Upper lobe of right lung (tissue), 1 donor: ENCODE measurements at regions not wholly inside any gene's neighbourhood (a gene's known extent, or its start where the extent isn't known, plus 50 kb on each side); places are given as distances from the start of the nearest gene placed in this dataset.

Source experiments
- ATAC-seq: fragments of 200-7000 bp; cut with Tn5 transposase; one replicate; pipeline ENCODE4 v1.9.1; 2020; ENCODE audit warnings: mild to moderate bottlenecking, moderate library complexity
- DNase-seq: peaks from one replicate; pipeline ENCODE4 v3.0.0-alpha.2; 2020
- H3K27ac ChIP-seq: fragments of 200-600 bp; one replicate; pipeline ENCODE4 v1.8.0; 2022
- H3K27me3 ChIP-seq: fragments of 200-600 bp; one replicate; pipeline ENCODE4 v1.8.0; 2022; ENCODE audit warnings: mild to moderate bottlenecking
- H3K36me3 ChIP-seq: fragments of 200-600 bp; one replicate; pipeline ENCODE4 v1.8.0; 2022
- H3K4me1 ChIP-seq: fragments of 200-600 bp; one replicate; pipeline ENCODE4 v1.8.0; 2022
- H3K4me3 ChIP-seq: fragments of 200-600 bp; one replicate; pipeline ENCODE4 v1.8.0; 2022; ENCODE audit warnings: mild to moderate bottlenecking
- H3K9me3 ChIP-seq: fragments of 200-600 bp; one replicate; pipeline ENCODE4 v1.8.0; 2022
- intact Hi-C: fragments of 100-400 bp; cut with DNase I; formaldehyde crosslinking; loops from one replicate; pipeline ENCODE4 v1.11.0; 2022
- TF ChIP-seq, protein P1 (sequence below): fragments of 200-600 bp; IDR thresholded peaks from one replicate; pipeline ENCODE4 v1.8.0; 2022; ENCODE audit warnings: antibody characterized with exemption
- donor health status: DM: no; HTN: yes; CAD: no; lungs with severe emphysema.

DNA sequence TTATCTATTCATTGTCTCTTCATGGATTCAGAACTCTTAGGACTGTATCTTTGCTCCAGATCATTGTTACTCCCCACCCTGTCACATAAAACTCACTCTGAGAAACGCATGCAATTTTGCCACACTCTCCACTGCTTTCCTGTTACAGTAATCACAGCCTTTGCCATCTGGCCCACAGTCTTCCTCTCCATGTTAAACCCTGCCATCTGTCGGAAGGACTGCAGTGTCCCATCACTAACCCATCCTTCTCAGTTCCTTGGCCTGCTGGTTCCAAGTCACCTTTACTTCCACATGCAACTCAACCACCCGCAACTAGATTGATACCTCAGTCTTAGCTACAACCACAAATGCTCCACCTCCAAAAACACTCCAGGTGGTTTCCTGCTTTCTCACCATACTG, 308.7 kb upstream of the FAM241A start:
- intact Hi-C loops: no loop called here
- Histone ChIP-seq H3K4me1 (no peaks in the 10 kb centered on the region), H3K27me3 (no peaks in the 10 kb centered on the region), H3K36me3 (no peaks in the 10 kb centered on the region), H3K27ac (no peak overlapping the region), H3K9me3 (no peaks in the 10 kb centered on the region), H3K4me3 (no peak overlapping the region)
- no peak for DNase-seq
- TF ChIP-seq, protein P1, sequence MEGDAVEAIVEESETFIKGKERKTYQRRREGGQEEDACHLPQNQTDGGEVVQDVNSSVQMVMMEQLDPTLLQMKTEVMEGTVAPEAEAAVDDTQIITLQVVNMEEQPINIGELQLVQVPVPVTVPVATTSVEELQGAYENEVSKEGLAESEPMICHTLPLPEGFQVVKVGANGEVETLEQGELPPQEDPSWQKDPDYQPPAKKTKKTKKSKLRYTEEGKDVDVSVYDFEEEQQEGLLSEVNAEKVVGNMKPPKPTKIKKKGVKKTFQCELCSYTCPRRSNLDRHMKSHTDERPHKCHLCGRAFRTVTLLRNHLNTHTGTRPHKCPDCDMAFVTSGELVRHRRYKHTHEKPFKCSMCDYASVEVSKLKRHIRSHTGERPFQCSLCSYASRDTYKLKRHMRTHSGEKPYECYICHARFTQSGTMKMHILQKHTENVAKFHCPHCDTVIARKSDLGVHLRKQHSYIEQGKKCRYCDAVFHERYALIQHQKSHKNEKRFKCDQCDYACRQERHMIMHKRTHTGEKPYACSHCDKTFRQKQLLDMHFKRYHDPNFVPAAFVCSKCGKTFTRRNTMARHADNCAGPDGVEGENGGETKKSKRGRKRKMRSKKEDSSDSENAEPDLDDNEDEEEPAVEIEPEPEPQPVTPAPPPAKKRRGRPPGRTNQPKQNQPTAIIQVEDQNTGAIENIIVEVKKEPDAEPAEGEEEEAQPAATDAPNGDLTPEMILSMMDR: no peak
- ATAC-seq: no peak

DNA sequence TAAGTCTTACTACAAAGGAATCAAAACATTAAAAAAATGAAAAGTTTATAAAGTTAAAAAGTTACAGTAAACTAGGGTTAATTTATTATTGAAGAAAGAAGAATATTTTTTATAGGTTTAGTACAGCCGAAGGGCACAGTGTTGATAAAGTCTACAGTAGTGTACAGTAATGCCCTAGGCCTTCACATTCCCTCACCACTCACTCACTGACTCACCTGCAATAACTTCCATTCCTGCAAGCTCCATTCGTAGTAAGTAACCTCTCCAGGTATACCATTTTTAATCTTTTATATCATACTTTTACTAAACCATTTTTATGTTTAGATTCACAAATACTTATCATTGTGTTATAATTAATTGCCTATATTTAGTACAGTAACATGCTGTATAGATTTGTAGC, 307.5 kb upstream of the FAM241A start:
- no peaks in the 10 kb centered on the region for H3K9me3 ChIP-seq
- DNase-seq (no peak), ATAC-seq (no peak)
- H3K27ac ChIP-seq: no peak overlapping the region
- no peaks in the 10 kb centered on the region for H3K36me3 ChIP-seq
- intact Hi-C loops: no loop called here
- no peaks in the 10 kb centered on the region for H3K27me3 ChIP-seq
- no peaks in the 10 kb centered on the region for H3K4me1 ChIP-seq
- H3K4me3 ChIP-seq: no peak overlapping the region
- TF ChIP-seq, protein P1: no peak

DNA sequence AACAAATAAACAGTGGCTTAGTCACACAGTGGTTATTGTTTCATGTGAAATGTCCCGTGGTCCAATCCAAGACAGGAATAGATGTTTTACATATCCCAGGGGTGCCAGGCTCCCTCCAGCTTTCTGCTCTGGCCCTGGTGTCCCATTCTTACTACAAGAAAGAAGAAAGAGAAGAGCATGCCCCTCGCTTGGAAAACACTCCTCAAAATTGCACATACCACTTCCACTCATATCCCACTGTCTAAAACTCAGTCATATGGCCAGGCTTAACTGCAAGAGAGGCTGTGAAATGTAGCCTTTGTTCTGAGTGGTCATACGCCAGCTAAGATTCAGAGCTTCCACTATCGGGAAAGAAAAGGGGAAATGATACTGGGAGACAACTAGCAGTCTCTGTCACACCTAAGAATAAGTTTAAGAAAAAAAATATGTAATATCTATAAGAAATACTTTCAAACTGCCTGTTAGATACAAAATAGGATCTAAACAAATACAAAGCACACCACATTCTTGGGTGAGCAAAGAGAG, 306.8 kb upstream of the FAM241A start:
- Histone ChIP-seq H3K27me3 (no peaks in the 10 kb centered on the region), H3K4me1 (no peaks in the 10 kb centered on the region), H3K4me3 (no peak overlapping the region), H3K36me3 (no peaks in the 10 kb centered on the region), H3K27ac (no peak overlapping the region), H3K9me3 (no peaks in the 10 kb centered on the region)
- ATAC-seq (no peak), DNase-seq (no peak)
- intact Hi-C loops: no loop called here
- TF ChIP-seq, protein P1: no peak

DNA sequence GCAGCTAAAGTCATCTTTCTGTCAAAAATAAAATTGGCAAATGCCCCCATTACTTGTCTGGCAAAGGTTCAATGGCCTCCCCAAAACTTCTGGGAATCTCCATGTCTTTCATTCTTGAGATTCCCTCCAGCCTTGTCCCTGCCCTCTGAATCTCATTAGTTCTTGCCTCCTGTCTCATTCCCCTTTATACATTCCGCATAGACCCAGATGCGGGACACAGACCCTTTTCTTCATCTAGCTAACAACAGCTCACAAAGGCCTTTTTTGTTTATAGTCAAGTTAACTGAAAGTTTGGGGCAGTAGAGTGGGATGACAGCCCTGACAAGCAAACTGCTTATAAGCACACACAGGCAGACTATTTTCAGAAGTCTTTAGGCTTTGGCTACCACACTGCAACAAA, 306.1 kb upstream of the FAM241A start:
- Histone ChIP-seq H3K27me3 (no peaks in the 10 kb centered on the region), H3K4me1 (no peaks in the 10 kb centered on the region), H3K36me3 (no peaks in the 10 kb centered on the region), H3K9me3 (no peaks in the 10 kb centered on the region), H3K4me3 (no peak overlapping the region), H3K27ac (no peak overlapping the region)
- DNase-seq: no peak
- intact Hi-C loops: no loop called here
- TF ChIP-seq, protein P1: no peak
- no peak for ATAC-seq

DNA sequence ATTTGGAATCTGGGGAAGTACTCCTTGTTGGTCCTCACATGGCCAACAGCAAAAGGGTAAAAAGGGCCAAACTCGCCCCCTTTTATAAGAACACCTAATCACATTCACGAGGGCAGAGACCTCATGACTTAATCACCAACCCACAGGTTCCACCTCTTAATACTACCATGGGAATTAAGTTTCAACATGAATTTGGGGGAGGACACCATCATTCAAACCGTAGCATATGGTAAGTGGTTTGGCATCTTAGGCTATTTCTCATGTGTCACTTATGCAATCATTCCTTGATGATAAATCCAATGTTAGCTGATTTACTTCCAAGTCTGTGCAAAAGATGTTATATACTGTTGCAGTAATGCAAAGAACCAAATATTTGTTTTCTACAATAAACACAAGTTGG, 302.9 kb upstream of the FAM241A start:
- no peak overlapping the region for H3K27ac ChIP-seq
- DNase-seq: no peak
- intact Hi-C loops: no loop called here

More for the DNA sequence above, 302.9 kb upstream of the FAM241A start:
- H3K27me3 ChIP-seq: no peaks in the 10 kb centered on the region
- no peaks in the 10 kb centered on the region for H3K4me1 ChIP-seq
- H3K36me3 ChIP-seq: no peaks in the 10 kb centered on the region
- no peak overlapping the region for H3K4me3 ChIP-seq
- TF ChIP-seq, protein P1: no peak
- H3K9me3 ChIP-seq: no peaks in the 10 kb centered on the region
- no peak for ATAC-seq
